ENCODE measurements at regions not wholly inside any gene's neighbourhood (a gene's known extent, or its start where the extent isn't known, plus 50 kb on each side); places are given as distances from the start of the nearest gene placed in this dataset.

DNA sequence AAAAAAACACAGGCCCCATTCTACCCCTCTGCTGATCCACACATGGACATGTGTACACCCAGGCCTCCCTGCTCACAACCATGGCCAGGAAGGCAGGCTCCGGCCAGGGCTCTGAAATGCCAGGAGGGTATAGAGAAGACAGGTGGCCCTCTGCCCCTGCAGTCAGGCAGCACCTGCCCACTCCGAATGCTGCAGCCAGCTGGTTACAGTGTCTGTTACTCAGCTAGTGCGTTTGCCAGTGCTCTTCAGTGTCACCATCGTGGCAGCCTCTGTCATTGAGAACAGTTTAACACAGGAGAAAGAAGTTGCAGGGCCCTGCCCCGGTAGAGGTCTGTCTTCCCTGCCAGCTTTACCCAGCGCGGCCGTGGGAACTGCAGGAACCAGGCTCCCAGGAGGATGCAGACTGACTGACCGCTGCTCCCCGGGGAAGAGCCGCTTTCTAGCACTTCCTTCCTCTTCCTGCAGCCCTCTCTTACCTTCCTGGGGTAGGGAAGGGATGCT is 128.8 kb upstream of the FAM20C start (continued):
- TF ChIP-seq, protein P1, sequence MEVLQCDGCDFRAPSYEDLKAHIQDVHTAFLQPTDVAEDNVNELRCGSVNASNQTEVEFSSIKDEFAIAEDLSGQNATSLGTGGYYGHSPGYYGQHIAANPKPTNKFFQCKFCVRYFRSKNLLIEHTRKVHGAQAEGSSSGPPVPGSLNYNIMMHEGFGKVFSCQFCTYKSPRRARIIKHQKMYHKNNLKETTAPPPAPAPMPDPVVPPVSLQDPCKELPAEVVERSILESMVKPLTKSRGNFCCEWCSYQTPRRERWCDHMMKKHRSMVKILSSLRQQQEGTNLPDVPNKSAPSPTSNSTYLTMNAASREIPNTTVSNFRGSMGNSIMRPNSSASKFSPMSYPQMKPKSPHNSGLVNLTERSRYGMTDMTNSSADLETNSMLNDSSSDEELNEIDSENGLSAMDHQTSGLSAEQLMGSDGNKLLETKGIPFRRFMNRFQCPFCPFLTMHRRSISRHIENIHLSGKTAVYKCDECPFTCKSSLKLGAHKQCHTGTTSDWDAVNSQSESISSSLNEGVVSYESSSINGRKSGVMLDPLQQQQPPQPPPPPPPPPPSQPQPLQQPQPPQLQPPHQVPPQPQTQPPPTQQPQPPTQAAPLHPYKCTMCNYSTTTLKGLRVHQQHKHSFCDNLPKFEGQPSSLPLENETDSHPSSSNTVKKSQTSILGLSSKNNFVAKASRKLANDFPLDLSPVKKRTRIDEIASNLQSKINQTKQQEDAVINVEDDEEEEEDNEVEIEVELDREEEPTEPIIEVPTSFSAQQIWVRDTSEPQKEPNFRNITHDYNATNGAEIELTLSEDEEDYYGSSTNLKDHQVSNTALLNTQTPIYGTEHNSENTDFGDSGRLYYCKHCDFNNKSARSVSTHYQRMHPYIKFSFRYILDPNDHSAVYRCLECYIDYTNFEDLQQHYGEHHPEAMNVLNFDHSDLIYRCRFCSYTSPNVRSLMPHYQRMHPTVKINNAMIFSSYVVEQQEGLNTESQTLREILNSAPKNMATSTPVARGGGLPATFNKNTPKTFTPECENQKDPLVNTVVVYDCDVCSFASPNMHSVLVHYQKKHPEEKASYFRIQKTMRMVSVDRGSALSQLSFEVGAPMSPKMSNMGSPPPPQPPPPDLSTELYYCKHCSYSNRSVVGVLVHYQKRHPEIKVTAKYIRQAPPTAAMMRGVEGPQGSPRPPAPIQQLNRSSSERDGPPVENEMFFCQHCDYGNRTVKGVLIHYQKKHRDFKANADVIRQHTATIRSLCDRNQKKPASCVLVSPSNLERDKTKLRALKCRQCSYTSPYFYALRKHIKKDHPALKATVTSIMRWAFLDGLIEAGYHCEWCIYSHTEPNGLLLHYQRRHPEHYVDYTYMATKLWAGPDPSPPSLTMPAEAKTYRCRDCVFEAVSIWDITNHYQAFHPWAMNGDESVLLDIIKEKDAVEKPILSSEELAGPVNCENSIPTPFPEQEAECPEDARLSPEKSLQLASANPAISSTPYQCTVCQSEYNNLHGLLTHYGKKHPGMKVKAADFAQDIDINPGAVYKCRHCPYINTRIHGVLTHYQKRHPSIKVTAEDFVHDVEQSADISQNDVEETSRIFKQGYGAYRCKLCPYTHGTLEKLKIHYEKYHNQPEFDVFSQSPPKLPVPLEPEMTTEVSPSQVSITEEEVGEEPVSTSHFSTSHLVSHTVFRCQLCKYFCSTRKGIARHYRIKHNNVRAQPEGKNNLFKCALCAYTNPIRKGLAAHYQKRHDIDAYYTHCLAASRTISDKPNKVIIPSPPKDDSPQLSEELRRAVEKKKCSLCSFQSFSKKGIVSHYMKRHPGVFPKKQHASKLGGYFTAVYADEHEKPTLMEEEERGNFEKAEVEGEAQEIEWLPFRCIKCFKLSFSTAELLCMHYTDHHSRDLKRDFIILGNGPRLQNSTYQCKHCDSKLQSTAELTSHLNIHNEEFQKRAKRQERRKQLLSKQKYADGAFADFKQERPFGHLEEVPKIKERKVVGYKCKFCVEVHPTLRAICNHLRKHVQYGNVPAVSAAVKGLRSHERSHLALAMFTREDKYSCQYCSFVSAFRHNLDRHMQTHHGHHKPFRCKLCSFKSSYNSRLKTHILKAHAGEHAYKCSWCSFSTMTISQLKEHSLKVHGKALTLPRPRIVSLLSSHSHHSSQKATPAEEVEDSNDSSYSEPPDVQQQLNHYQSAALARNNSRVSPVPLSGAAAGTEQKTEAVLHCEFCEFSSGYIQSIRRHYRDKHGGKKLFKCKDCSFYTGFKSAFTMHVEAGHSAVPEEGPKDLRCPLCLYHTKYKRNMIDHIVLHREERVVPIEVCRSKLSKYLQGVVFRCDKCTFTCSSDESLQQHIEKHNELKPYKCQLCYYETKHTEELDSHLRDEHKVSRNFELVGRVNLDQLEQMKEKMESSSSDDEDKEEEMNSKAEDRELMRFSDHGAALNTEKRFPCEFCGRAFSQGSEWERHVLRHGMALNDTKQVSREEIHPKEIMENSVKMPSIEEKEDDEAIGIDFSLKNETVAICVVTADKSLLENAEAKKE (CRISPR knock-in tag; IDR thresholded peaks at IDR 0.05): no peak
- no peak for TF ChIP-seq ZNF114 (CRISPR knock-in tag; IDR thresholded peaks at IDR 0.05)

DNA sequence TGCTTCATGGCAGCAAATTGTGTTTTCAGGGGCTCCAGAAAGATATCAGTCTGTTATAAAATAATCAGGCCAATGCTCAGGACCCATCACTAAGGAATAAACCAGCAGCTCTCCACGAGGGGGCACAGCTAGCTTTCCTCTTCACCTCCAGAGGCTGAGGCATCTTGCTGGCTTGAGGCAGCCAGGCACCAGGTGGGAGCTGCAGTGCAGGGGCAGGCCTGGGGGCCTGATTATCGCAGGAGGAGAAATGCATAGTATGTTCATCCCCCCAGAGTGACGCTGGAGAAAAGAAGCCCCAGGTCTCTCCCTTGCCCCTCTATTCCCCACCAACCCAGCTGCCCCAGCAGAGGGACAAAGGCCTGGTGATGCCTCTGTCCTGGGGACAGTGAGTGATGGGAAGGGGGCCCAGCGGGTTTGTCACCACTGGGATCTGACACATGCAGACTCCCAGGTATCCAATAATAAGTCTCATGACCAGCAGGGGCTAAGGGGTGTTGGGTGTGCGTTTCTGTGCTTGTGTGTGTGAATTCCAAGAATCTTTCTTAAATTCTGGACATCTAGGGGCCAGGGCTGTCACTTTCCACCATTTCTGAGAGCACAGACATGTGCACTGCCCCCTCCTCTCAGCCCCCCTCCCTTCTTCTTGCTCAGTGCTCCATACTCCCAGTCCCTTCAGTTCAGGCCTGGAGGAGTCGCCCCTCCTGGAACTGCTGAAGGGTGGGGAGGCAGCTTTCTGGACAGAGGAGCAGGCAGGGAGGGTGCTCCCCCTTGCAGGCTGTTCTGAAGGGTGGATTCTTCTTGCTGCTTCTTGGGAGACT is 128.1 kb upstream of the FAM20C start:
- no peaks in the 10 kb centered on the region; the same call in 2 of the 3 replicates for H3K36me3 Mint-ChIP-seq (ENCODE audit: low read depth)
- H3K27ac Mint-ChIP-seq: 0 out of 2 replicates have a peak overlapping the region, but pooled peaks have one; percentile 36
- H3K4me1 ChIP-seq (ENCODE audit: insufficient read depth): peaks cover 5% of the 10 kb centered on the region
- no peaks in the 10 kb centered on the region for H3F3A ChIP-seq (replicated peaks; ENCODE audit: low read depth)
- H3K9me3 Mint-ChIP-seq: no peaks in the 10 kb centered on the region; the same call in 2 of the 3 replicates
- DNase-seq (ENCODE audit: low spot score) (peak; percentile 76), ATAC-seq (peak; percentile 75)
- H3K4me3 ChIP-seq: no peak overlapping the region
- no peaks in the 10 kb centered on the region for H3K79me2 ChIP-seq (replicated peaks; ENCODE audit: insufficient read depth)
- no peak overlapping the region for H3K4me3 Mint-ChIP-seq
- H3K27me3 Mint-ChIP-seq (ENCODE audit: insufficient read depth, low read depth, poor library complexity): peaks cover 24% of the 10 kb centered on the region
- H2AFZ ChIP-seq: no peak overlapping the region
- no peak overlapping the region for H3K4me2 ChIP-seq
- H3K27ac ChIP-seq (ENCODE audit: low read depth): no peak overlapping the region
- no peaks in the 10 kb centered on the region for H3K36me3 ChIP-seq (ENCODE audit: insufficient read depth)
- no peak for TF ChIP-seq POLR2AphosphoS5 (IDR thresholded peaks at IDR 0.05; ENCODE audit: low read depth)
- no peak for TF ChIP-seq EZH2 (IDR thresholded peaks at IDR 0.05; ENCODE audit: low read depth, unreplicated experiment)
- TF ChIP-seq, protein P2, sequence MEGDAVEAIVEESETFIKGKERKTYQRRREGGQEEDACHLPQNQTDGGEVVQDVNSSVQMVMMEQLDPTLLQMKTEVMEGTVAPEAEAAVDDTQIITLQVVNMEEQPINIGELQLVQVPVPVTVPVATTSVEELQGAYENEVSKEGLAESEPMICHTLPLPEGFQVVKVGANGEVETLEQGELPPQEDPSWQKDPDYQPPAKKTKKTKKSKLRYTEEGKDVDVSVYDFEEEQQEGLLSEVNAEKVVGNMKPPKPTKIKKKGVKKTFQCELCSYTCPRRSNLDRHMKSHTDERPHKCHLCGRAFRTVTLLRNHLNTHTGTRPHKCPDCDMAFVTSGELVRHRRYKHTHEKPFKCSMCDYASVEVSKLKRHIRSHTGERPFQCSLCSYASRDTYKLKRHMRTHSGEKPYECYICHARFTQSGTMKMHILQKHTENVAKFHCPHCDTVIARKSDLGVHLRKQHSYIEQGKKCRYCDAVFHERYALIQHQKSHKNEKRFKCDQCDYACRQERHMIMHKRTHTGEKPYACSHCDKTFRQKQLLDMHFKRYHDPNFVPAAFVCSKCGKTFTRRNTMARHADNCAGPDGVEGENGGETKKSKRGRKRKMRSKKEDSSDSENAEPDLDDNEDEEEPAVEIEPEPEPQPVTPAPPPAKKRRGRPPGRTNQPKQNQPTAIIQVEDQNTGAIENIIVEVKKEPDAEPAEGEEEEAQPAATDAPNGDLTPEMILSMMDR (conservative IDR thresholded peaks at IDR 0.05; ENCODE audit: low read depth in 2 of 2): peak; percentile 47 to 78
- peaks cover 25% of the 10 kb centered on the region for H3K4me1 Mint-ChIP-seq
- no peaks in the 10 kb centered on the region for H3K27me3 ChIP-seq (ENCODE audit: insufficient read depth)
- H4K20me1 ChIP-seq (replicated peaks; ENCODE audit: insufficient read depth): no peaks in the 10 kb centered on the region
- H3K9me2 ChIP-seq (ENCODE audit: insufficient read depth): peaks cover 6% of the 10 kb centered on the region; the same call in 1 of the 2 replicates

Measured in GM23338 (cell line).